Heart left ventricle (tissue), 13 donors: ENCODE measurements at regions not wholly inside any gene's neighbourhood (a gene's known extent, or its start where the extent isn't known, plus 50 kb on each side); places are given as distances from the start of the nearest gene placed in this dataset.

ENCODE experiments used
- CTCF ChIP-seq, 12 donors: fragments of 200-600 bp; sonication (generic) in 4 of 12; IDR thresholded peaks; one replicate each; pipeline versions ENCODE4 v1.5.0 to v1.8.0; 2018 to 2022; ENCODE audit warnings: antibody characterized with exemption in 12 of 12, mild to moderate bottlenecking in 5 of 12
- POLR2A ChIP-seq, 2 donors: fragments of 450-650 bp; IDR thresholded peaks; one replicate each; pipeline ENCODE4 v1.6.1; 2017; ENCODE audit warnings: antibody characterized with exemption in 2 of 2, mild to moderate bottlenecking in 2 of 2, moderate library complexity in 2 of 2
- donor health status: ischemic (EF 13 %, LVEDD 7.1; RV severe dilation, severe dysfunction).
- donor health status: DM: no; HTN: yes; CAD: no.
- donor health status: DM: no; HTN: no; CAD: no.
- donor health status: ischemic (EF 25% LVEDD 6.9; RV normal size, moderate dysfunction).
- donor health status: ischemic (EF 25% LVEDD 5.7; RV mildly dilated, moderate dysfunction).
- donor health status: ischemic (EF 35%, LVEDD 5.7; RV mildly dilated, moderate dysfunction).
- donor health status: nonischemic (EF 11% LVEDD 7.7; RV severe dilation, severe dysfunction).
- donor health status: DM: yes; HTN: yes; CAD: no.
- donor health status: PGD.
- donor health status: ischemic (EF 29% LVEDD 5.4; RV normal size, mild dysfunction).
- donor health status: nonischemic (EF 23%, LVEDD 6.1; RV moderate dilation, normal function).

DNA sequence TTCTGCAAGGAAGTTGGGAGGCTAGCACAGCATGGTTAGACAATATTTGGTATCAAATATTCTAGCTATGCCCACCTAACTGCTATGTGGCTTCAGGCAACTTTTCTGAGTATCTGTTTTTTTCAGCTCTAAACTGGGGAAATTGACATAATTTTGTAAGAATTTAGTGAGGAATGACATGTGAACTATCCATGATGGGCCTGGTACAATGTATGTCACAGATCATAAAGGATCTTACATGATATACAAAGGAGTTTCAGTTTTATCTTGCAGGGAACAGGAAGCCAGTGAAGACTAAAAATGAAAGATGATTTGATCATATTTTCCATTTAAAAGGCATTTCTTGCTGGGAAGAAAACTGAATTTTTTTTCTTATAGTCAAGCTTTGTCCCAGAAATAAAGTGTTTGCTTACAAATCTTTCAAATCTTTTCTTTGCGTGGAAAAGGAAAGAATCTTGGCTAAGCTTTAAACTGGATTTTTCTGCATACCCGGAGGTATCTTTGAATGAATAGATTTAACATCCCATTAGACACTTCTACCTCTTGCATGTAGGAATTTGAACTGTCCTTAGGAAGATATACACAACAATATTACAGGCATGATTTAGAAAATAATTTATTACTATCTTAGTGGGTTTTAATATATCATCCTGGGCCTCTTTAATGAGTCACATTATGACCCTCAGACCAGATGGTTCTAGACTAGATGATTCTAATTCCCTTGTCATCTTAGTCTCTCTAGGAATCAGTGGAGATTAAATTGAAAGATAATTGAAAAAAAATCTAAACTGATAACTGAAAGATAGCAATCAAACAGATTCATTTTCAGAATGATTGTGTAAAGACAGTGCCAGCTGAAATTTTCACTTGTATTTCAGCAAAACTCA, 436.0 kb upstream of the THBS1 start:
- TF ChIP-seq CTCF (IDR thresholded peaks at IDR 0.05) (no peak), POLR2A (IDR thresholded peaks at IDR 0.05) (no peak)
